Myocyte (in vitro differentiated cells): ENCODE measurements at regions not wholly inside any gene's neighbourhood (a gene's known extent, or its start where the extent isn't known, plus 50 kb on each side); places are given as distances from the start of the nearest gene placed in this dataset.
A peak's percentile ranks its signal among the peaks of the same experiment; 100 is the strongest.
"Not testable (repeated sequence)": the region's sequence is repeated elsewhere in the genome, so short reads cannot be mapped to it uniquely, and the experiment has no call there.

Source experiments
- DNase-seq: peaks from one replicate; pipeline ENCODE4 v3.0.0-alpha.2; 2012; ENCODE audit warnings: low read depth

DNA sequence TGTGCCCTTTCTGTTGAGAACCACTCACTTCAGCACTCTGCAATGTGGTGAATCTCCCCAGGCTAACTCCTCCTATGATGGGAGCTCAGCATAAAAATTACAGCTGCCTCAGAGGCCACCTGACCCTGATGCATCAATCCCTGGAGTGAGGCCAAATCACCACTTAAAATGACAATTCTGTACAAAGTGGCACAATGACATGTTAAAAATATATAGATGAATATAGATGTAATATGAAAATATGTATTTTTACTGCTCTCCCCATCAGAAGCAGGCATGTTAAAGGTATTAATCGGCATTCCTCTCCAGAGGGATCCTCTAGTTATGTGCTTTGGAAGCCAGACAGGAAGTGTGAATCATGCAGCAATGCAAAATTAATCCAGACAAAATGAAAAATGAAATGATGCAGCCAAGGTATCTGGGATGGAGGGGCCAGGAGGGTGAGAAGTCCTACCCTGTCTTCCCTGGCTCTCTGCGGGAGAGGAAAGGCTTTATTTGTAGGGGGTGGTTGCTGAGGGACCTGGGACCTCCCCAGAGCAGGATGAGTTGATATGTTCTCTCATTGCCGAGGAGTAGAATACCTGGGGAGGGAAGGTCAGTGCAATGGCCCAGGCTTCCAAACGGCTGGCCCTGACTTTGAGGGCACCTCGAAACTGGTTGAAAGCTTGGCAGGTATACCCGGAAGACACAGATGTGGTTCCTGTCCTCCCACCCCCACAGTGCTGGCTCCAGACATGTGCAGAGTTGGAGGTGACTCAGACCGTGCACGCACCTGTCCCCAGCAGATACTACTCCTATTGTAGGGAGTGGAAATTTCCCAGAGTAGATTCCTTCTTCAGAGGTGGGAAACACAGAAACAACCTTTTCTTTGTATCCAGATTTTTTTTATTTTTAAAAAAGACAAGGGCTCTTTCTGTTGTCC is 347.9 kb upstream of the NCAM1 start:
- DNase-seq: peak; percentile 71

DNA sequence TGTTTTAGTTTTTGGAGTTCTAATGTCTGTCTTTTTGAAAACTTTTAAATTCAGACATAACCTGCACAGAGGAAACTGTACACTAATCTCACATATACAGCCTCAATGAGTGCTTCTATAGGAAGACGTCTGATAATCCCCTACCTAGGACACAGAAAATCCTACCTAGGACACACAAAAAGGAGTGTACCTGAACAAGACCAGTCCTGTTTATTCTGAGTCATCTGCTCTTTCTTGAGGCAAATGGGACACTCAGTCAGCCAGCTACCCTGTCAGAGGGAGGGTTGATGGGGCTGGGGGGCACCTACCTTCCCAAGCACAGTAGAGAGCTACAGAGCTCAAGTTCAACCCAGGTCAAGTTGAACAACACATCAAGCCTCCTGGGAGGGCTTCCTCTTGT is 346.6 kb upstream of the NCAM1 start:
- no peak for DNase-seq

DNA sequence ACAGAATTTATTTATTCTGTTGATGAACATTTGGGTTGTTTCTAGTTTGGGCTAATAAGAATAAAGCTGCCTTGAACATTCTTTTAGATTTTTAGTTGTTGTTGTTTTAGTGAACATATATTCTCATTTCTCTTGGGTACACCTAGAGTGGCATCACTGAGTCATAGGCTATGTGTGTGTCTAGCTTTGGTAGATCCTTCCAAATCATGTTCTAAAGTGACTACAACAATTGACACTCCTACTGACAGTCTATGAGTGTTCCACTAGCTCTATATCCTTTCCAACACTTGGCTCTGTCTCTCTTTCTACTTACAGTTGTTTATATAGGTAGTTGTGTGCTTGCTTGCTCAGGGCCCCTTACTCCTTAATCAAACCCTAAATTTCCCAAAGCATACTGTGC is 346.0 kb upstream of the NCAM1 start:
- DNase-seq: no peak

DNA sequence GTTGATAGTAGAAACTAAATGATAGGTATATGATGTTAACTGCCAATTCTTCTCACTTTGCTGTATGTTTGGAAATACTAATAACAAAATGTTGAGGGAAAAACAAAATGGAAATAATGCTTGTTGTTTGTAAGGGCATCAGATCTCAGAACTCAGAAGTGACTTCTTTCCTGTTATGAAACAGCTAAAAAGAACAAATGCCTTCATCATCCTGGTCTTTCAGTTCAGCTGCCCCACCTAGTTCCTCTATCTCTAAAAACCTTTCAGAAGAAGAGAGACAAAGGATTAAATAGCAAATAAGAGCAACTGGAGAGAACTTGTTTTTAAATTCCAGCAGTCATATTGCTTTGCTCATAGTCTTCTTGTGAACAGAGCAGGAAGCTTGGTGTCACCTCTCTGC is 345.3 kb upstream of the NCAM1 start:
- no peak for DNase-seq

DNA sequence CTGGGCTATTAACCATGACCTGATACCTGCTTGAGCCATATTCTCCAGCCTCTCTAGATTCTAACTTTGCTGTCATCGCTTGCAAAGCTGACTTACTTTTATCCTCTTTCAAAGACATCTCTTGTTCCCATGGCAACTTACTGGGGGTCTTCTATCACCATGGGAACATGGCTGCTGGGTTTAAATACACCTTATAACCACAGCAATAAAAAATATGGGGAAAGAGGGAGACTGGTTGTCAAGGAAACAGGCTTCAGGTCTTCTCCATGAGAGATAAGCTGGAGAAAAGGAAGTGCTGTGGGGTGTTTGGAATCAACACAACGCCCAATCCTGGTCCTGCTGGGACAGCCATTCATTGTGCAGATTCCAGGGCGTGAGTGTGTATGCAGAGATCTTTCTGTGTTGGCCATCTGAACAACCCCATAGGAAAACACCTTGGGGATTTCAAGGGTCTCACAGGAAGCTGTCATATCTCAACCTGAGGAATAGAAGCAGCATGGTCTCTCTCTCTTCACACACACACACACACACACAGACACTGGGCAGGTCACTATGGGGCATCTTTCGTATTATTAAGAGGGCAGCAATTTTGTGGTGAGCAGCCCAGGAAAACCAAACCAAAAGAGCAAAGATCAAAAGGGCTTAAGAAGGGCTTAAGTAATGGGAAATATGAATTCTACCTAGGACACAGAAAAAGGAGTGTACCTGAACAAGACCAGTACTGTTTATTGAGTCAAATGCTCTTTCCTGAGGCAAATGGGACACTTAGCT is 344.7 kb upstream of the NCAM1 start:
- DNase-seq: no peak

DNA sequence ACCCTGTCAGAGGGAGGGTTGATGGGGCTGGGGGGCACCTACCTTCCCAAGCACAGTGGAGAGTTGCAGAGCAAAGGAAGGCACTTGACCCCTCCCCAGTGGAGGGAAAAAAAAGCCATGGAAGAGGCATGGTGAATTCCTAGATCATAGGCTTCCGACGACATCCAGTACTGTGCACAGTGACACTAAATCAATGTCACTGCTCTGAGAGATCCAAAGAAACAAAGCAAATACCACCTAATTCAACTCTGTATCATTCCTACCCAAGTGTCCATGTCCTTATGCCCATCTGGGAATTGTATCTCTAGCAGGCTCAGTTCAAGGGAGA is 344.2 kb upstream of the NCAM1 start:
- no peak for DNase-seq

DNA sequence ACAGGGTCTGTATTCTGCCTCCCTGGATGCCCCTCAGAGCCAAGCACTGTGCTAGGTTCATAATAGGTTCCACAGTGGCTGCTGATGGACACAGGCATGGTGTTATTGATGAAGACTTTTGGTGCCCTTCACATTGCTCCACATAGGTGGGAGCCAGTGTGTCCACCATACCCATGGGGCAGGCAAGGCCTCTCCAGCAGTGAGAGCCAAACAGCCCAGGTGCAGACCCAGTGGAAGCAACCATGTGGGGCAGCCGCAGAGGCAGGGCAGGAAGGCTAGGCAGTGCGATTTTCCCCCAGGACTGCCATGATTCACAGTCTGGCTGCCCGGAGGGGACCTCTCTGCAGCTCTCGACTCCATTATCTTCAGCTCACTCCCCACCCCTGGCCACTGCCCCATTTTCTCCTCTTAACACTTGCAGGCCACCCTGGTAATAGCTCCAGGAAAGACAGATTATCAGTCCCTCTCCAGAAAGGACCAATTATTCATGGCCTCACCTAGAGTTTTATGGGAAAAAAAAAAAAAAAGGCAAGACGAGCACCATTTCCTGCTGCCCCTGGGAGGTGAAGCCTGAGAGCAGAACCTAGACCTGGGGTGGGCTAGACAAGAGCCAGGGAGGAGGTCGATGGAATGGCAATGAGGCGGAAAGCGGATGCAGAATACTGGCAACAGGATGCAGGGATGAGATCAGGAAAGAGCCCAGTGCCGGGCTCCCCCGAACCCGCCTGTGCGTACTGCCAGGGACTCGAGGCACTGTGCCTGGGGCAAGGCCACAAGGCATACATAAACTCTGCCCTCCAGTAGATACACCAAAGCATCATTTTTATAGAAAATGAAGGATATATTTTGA is 343.0 kb upstream of the NCAM1 start:
- no peak for DNase-seq

DNA sequence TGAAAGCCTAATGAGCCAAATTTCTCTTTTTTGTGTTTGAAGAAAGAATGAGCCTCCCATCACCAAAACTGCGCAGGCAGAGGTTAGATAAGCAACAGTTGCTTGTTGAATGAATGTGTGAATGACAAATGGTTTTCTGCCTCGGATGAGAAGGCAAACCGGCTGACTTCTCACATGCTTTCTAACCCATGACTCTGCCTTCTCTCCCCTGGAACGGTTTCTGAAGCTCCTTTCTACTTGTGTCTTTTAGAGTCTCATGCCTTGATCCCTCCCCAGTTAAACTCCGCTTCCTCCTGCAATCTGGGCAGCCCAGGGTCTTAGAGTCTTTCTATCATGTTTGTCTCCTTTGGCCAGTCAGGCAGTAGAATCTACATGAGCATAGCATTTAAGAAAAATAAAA is 342.1 kb upstream of the NCAM1 start:
- DNase-seq: no peak

DNA sequence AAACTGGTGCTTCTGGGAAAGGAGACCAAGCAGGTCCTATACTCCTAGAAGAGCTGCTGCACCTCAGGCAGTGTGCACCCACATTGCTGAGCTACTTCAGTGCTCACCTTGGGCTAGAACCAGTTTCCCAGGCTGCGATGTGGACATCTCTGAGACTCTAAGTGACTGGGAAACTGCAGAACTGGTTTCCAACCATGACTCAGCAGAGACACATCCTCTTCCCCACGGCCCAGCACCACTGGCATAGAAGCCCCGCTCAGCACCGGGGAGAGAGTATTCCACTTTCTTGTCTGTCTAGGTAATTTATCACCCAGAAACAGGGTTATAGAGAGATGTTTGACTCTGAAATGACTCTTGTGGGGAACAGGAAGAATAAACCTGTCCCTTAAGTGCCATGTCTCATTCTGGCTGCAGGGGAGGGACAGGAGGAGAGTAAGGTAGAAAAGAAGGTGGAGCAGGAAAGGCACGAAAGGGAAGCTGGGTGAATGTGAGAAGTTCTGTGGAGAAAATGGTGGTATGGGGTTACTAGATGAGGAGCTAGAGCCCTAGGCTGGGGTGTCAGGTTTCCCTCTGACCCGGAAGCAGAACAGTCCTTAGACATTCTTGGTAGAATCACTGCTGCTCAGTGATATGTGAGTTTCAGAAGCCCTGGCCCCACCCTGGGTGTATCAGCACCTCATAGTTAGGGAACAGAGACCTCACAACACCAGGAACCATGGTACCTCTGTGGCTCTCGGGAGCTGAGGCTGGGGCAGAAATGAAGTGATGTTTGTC is 340.4 kb upstream of the NCAM1 start:
- DNase-seq: peak; percentile 32

DNA sequence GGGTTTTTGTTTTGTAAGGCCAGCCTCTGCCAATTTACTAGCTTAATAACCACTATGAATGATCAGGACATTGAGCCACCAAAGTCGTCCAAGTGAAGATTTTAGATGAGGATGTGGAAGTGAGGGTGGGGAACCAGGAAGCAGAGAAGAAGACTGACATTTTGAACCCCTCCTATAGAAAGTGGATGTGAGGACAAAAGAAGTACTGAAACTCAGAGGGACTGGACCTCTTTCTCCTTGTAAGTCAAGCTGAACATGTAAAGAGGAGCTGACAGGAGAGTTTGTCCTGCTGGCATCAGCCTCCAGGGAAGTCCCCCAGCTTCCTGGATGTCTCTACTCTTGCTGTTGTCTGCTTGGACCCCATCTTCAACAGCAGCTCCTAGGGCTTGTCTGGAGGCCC is 338.2 kb upstream of the NCAM1 start:
- DNase-seq: no peak

DNA sequence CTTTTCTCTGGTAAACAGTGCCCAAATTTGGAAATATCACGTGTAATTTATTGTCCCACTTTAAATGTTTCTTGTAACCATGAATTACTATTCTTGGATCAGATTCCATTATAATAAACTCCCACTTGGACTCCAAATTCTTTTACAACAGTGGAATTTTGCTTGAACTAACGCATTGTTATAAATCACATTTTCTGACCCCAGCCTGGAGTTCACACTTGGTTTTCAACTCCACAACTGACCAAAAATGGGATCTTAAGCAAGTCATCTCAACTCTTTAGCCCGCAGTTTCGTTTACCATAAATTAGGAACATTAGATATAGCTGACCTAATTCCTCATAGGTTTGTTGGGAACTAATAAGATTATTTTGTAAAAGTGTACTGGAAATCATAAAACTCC is 336.8 kb upstream of the NCAM1 start:
- DNase-seq: no peak

DNA sequence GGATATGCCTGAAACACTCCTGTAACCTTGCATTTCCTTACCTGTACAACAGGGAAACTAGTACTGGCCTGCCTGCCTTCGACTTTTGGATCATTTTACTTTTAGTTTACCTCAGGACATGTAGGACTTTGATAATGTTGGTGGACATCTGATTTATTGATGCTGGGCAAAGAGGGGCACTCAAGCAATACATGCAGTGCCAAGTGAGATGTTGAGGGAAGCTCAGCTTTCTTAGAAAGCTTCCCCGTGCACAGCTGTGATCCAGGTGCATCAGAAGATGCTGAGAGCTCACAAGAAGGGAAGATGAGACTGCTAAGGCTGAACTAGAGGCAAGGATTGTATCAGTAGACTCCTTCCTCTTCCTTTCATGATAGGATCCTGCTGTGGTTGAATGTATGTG is 336.2 kb upstream of the NCAM1 start:
- not testable (repeated sequence) for DNase-seq

DNA sequence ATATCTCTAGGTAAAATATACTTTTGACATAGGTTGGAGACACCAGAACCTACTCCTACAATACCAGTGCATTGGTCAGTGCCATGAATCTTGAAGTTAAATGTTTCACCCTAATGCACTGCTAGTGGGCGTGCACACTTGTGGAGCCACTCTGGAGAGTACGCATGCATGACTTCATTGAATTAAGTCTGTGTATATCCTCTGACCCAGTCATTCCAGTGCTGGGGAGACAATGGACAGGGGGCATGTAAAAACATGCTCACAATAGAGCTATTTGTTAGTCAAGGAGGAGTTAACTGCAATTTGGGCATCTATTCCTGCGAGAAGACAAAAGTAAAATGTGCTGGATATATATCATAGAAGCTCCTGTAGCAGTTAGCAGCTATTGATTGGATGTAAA is 335.4 kb upstream of the NCAM1 start:
- DNase-seq: no peak

DNA sequence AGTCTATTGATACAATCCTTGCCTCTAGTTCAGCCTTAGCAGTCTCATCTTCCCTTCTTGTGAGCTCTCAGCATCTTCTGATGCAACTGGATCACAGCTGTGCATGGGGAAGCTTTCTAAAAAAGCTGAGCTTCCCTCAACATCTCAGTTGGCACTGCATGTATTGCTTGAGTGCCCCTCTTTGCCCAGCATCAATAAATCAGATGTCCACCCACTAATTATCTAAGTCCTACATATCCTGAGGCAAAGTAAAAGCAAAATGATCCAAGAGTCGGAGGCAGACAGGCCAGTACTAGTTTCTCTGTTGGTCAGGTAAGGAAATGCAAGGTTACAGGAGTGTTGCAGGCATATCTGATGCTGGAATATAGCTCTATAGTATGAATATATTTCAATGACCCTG is 334.5 kb upstream of the NCAM1 start:
- no peak for DNase-seq

DNA sequence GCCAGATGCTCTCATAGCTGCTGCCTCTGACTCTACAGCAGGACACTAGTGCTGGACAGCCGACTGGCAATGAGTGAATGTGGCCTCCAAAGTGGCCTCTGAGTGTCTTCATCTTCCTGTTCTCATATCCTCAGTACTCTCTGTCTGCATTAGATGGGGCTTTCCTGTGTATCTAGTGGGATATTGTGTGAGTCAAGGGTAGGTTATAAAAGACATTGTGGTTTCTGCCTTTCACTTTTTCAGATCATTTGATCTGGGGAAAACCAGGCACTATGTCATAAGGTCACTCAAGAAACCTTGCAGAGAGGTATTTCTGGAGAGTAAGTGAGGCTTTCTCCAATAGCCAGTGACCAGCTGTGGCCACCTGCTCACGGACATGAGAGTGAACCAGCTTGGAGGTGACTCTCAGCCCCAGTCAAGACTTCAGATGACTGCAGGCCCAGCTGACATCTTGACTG is 333.6 kb upstream of the NCAM1 start:
- DNase-seq: no peak

DNA sequence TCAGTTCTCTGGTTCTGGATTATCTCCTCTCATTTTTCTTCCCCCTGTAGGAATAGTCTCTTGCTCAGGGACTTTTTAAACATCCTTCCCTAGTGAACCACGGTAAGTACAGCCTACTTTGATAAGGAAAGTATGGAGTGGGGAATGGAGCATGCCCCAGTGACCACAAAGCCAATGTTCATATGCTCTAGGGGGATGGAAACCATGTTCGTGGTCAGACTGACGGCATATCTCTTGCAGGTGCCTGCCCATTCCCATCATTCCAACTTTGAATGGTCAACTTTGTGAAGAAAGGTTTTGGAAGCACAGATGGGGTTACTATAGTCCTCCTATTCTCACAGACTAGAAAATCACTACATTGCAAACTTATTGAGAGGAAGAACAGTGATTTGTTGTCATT is 332.5 kb upstream of the NCAM1 start:
- peak; percentile 38 for DNase-seq

DNA sequence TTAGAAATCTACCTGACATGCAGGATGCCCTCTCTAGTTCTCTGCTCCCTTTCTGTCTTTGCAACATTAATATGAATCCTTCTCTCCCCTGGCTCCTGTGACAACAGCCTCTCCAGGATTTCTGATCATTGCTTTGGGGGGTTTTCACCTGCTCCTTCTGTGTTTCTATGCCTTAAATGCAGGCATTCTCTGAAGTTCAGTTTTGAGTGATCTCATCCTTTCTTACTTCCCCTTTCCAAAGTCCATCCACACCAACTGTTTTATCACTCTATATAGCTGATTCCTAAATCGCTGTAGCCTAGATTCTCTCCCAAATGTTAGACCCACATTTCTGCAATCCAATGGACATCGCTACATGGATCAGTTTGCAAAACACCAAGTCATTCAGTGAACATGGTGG is 330.7 kb upstream of the NCAM1 start:
- DNase-seq: no peak

DNA sequence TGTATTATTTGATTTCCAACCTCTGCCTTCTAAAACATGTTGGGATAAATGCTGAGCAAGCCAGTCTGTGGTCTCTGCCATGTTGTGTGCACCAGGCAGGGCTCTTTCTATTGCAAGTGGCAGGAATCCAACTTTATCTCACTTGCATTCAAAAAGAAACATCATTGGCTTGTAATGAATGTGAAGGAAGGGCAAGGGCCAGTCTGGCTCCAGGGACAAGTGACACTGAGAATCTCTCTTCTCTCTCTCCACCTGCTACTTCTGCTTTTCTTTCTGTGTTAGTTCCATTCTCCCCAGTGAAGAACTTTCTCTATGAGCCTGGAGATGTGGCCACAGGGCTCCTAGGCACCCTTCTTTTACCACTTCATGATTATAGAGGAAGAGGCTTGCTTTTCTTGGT is 329.9 kb upstream of the NCAM1 start:
- no peak for DNase-seq

DNA sequence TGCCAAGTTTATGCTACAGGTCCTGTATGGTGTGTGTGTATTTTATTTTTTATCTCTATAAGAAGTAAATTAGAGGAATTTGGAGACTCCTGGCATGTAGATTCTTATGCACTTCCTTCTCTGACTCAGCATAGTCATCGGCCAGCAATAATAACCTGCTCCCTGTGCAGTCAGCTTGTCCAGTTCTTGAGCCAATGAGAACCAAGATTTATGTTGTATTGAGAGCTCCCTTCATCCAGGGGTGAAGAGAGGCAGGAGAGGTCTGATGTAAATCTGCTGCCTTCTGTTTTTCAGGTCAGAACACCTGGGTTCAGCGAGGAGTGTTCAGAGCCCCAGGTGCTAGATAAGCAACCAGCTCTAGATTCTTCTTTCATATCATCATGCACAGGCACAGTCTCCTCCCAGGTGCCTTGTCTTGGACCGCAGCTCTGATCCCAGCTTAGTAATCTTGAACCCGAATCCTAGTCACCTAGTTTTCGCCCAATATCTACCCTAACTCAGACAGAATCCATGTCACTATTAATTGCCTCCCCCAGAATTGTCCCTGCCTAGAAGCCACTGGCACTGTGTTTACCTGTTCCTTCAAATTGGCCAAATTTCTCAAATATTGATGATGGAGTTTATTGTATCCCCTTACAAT is 328.2 kb upstream of the NCAM1 start:
- DNase-seq: no peak

DNA sequence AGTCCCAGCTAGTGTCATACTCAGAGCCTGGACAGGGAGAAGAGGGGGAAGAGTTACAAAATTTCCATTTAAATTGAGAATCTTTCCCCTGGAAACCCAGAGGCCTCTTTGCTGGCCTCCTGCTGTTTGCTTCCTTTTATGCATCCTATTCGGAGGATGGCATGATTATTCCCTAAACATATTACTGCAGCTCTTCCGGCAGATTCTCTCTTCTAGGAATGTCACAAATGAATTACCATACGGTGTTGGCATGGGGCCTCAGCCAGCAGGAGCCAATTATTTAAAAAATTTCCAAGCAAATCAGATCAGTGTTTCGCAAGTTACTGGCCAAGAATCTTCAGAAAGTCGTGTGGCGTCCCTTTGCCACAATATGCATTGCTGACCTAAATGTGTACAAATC is 326.7 kb upstream of the NCAM1 start:
- DNase-seq: no peak
